HUES6 (cell line): ENCODE measurements at regions not wholly inside any gene's neighbourhood (a gene's known extent, or its start where the extent isn't known, plus 50 kb on each side); places are given as distances from the start of the nearest gene placed in this dataset.
"Not testable (repeated sequence)": the region's sequence is repeated elsewhere in the genome, so short reads cannot be mapped to it uniquely, and the experiment has no call there.

Experiments
- H3K27ac ChIP-seq: 2 replicates; pipeline ENCODE4 v1.7.0; 2013; ENCODE audit warnings: low read depth, mild to moderate bottlenecking, low read length, inconsistent platforms
- H3K27me3 ChIP-seq: 2 replicates; pipeline ENCODE4 v1.6.1; 2013; ENCODE audit warnings: low read length; ENCODE audit not compliant: control insufficient read depth, insufficient read depth
- H3K36me3 ChIP-seq: 2 replicates; pipeline ENCODE4 v1.6.1; 2013; ENCODE audit warnings: low read length; ENCODE audit not compliant: control insufficient read depth, insufficient read depth
- H3K4me1 ChIP-seq: 2 replicates; pipeline ENCODE4 v1.6.1; 2013; ENCODE audit warnings: low read length; ENCODE audit not compliant: control insufficient read depth, insufficient read depth
- H3K4me3 ChIP-seq: 2 replicates; pipeline ENCODE4 v1.5.1; 2013; ENCODE audit warnings: low read depth, low read length
- H3K9ac ChIP-seq: one replicate; pipeline ENCODE4 v1.6.1; 2013; ENCODE audit warnings: mild to moderate bottlenecking, low read length
- H3K9me3 ChIP-seq: 2 replicates; pipeline ENCODE4 v1.6.1; 2013; ENCODE audit warnings: low read depth, low read length; ENCODE audit not compliant: control insufficient read depth, insufficient read depth

- peaks cover 2% of the 10 kb centered on the region; the same call in 1 of the 2 replicates for H3K9me3 ChIP-seq
- H3K27ac ChIP-seq: no peak overlapping the region
- H3K4me1 ChIP-seq: peaks cover 16% of the 10 kb centered on the region
- H3K9ac ChIP-seq: no peak overlapping the region
- H3K36me3 ChIP-seq: no peaks in the 10 kb centered on the region
- no peak overlapping the region for H3K4me3 ChIP-seq
- no peaks in the 10 kb centered on the region for H3K27me3 ChIP-seq
Observed at GRCh38 chr10:3877211-3878000, 92.4 kb upstream of the KLF6 start.

- Histone ChIP-seq H3K27me3 (no peaks in the 10 kb centered on the region), H3K9ac (no peak overlapping the region), H3K9me3 (no peaks in the 10 kb centered on the region), H3K27ac (no peak overlapping the region), H3K4me3 (no peak overlapping the region), H3K36me3 (no peaks in the 10 kb centered on the region), H3K4me1 (peaks cover 16% of the 10 kb centered on the region)
Observed at GRCh38 chr10:3876350-3876962, 91.4 kb upstream of the KLF6 start.

- no peaks in the 10 kb centered on the region for H3K9me3 ChIP-seq
- H3K4me3 ChIP-seq: no peak overlapping the region
- no peak overlapping the region for H3K27ac ChIP-seq
- no peaks in the 10 kb centered on the region for H3K27me3 ChIP-seq
- peaks cover 16% of the 10 kb centered on the region for H3K4me1 ChIP-seq
- no peaks in the 10 kb centered on the region for H3K36me3 ChIP-seq
- H3K9ac ChIP-seq: no peak overlapping the region
Observed at GRCh38 chr10:3875842-3876235, 90.8 kb upstream of the KLF6 start.

GRCh38 chr10:3874990-3875841 lies 90.2 kb upstream of the KLF6 start:
- no peaks in the 10 kb centered on the region for H3K36me3 ChIP-seq
- H3K27ac ChIP-seq: no peak overlapping the region
- H3K4me1 ChIP-seq: peaks cover 16% of the 10 kb centered on the region
- no peaks in the 10 kb centered on the region for H3K27me3 ChIP-seq
- H3K9me3 ChIP-seq: no peaks in the 10 kb centered on the region
- H3K9ac ChIP-seq: peak overlapping the region; percentile 9
- H3K4me3 ChIP-seq: no peak overlapping the region

GRCh38 chr10:3874610-3874989 lies 89.6 kb upstream of the KLF6 start:
- not testable (repeated sequence) for H3K4me3 ChIP-seq, H3K9me3 ChIP-seq, H3K27me3 ChIP-seq, H3K27ac ChIP-seq, H3K9ac ChIP-seq, H3K36me3 ChIP-seq
- H3K4me1 ChIP-seq: peaks cover 16% of the 10 kb centered on the region

- Histone ChIP-seq H3K4me1 (peaks cover 18% of the 10 kb centered on the region), H3K4me3 (no peak overlapping the region), H3K36me3 (no peaks in the 10 kb centered on the region), H3K27me3 (no peaks in the 10 kb centered on the region), H3K9me3 (no peaks in the 10 kb centered on the region), H3K27ac (no peak overlapping the region), H3K9ac (no peak overlapping the region)
Observed at GRCh38 chr10:3873728-3874461, 88.9 kb upstream of the KLF6 start.

GRCh38 chr10:3872712-3873329 lies 87.8 kb upstream of the KLF6 start:
- Histone ChIP-seq H3K36me3 (no peaks in the 10 kb centered on the region), H3K9me3 (no peaks in the 10 kb centered on the region), H3K27me3 (no peaks in the 10 kb centered on the region), H3K4me1 (peaks cover 18% of the 10 kb centered on the region), H3K27ac (no peak overlapping the region), H3K4me3 (no peak overlapping the region), H3K9ac (no peak overlapping the region)

GRCh38 chr10:3871424-3871996 lies 86.5 kb upstream of the KLF6 start:
- 0 out of 2 replicates have a peak, but pooled peaks cover 5% of the 10 kb centered on the region for H3K4me1 ChIP-seq
- H3K4me3 ChIP-seq: no peak overlapping the region
- H3K27me3 ChIP-seq: no peaks in the 10 kb centered on the region
- H3K27ac ChIP-seq: no peak overlapping the region
- H3K36me3 ChIP-seq: no peaks in the 10 kb centered on the region
- no peak overlapping the region for H3K9ac ChIP-seq
- H3K9me3 ChIP-seq: no peaks in the 10 kb centered on the region

- Histone ChIP-seq H3K4me3 (no peak overlapping the region), H3K9me3 (no peaks in the 10 kb centered on the region), H3K4me1 (0 out of 2 replicates have a peak, but pooled peaks cover 2% of the 10 kb centered on the region), H3K27ac (no peak overlapping the region), H3K36me3 (no peaks in the 10 kb centered on the region), H3K9ac (no peak overlapping the region), H3K27me3 (no peaks in the 10 kb centered on the region)
Observed at GRCh38 chr10:3869036-3869435, 84.0 kb upstream of the KLF6 start.

- no peak overlapping the region for H3K9ac ChIP-seq
- H3K9me3 ChIP-seq: no peaks in the 10 kb centered on the region
- no peaks in the 10 kb centered on the region for H3K27me3 ChIP-seq
- H3K36me3 ChIP-seq: no peaks in the 10 kb centered on the region
- no peak overlapping the region for H3K4me3 ChIP-seq
- no peak overlapping the region for H3K27ac ChIP-seq
- 0 out of 2 replicates have a peak, but pooled peaks cover 2% of the 10 kb centered on the region for H3K4me1 ChIP-seq
Observed at GRCh38 chr10:3868271-3868664, 83.3 kb upstream of the KLF6 start.
